A673 (cell line): ENCODE measurements at regions not wholly inside any gene's neighbourhood (a gene's known extent, or its start where the extent isn't known, plus 50 kb on each side); places are given as distances from the start of the nearest gene placed in this dataset.
"Not testable (repeated sequence)": the region's sequence is repeated elsewhere in the genome, so short reads cannot be mapped to it uniquely, and the experiment has no call there.

Experiments used
- EZH2 ChIP-seq: fragments of 200-600 bp; sonication (generic); IDR thresholded peaks from 2 replicates; pipeline ENCODE4 v1.6.1; 2017; ENCODE audit warnings: borderline replicate concordance, low read depth, mild to moderate bottlenecking, mixed read lengths, antibody characterized with exemption, low read length; ENCODE audit not compliant: poor library complexity, severe bottlenecking
- TF ChIP-seq, protein P1 (sequence below): fragments of 300-800, 200-600 bp; sonication (generic); conservative IDR thresholded peaks from 2 replicates; pipeline ENCODE4 v1.5.1; 2017; ENCODE audit warnings: low read depth, mild to moderate bottlenecking, antibody characterized with exemption, low read length, moderate library complexity, mixed read lengths

DNA sequence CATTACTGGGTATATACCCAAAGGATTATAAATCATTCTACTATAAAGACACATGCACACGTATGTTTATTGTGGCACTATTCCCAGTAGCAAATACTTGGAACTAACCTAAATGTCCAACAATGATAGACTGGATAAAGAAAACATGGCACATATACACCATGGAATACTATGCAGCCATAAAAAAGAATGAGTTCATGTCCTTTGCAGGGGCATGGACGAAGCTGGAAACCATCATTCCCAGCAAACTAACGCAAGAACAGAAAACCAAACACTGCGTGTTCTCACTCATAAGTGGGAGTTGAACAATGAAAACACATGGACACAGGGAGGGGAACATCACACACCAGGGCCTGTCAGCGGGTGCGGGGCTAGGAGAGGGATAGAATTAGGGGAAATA, 114.5 kb upstream of the CHD1 start:
- TF ChIP-seq EZH2, result not testable (repeated sequence)
- TF ChIP-seq, protein P1, sequence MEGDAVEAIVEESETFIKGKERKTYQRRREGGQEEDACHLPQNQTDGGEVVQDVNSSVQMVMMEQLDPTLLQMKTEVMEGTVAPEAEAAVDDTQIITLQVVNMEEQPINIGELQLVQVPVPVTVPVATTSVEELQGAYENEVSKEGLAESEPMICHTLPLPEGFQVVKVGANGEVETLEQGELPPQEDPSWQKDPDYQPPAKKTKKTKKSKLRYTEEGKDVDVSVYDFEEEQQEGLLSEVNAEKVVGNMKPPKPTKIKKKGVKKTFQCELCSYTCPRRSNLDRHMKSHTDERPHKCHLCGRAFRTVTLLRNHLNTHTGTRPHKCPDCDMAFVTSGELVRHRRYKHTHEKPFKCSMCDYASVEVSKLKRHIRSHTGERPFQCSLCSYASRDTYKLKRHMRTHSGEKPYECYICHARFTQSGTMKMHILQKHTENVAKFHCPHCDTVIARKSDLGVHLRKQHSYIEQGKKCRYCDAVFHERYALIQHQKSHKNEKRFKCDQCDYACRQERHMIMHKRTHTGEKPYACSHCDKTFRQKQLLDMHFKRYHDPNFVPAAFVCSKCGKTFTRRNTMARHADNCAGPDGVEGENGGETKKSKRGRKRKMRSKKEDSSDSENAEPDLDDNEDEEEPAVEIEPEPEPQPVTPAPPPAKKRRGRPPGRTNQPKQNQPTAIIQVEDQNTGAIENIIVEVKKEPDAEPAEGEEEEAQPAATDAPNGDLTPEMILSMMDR, result not testable (repeated sequence)
